Effector memory CD4-positive, alpha-beta T cell (primary cell): ENCODE measurements at regions not wholly inside any gene's neighbourhood (a gene's known extent, or its start where the extent isn't known, plus 50 kb on each side); places are given as distances from the start of the nearest gene placed in this dataset.

Experiments
- DNase-seq, 3 donors: peaks; one replicate each; pipeline ENCODE4 v3.0.0-alpha.2; 2020
- H3K27ac ChIP-seq: 2 replicates; pipeline ENCODE4 v1.7.0; 2013; ENCODE audit warnings: mild to moderate bottlenecking, low read length, moderate library complexity; ENCODE audit not compliant: insufficient read depth, poor library complexity, severe bottlenecking
- H3K27me3 ChIP-seq: replicated peaks from 2 replicates; pipeline ENCODE4 v1.7.0; 2013; ENCODE audit warnings: mild to moderate bottlenecking, low read length; ENCODE audit not compliant: insufficient read depth, control insufficient read depth, poor library complexity, severe bottlenecking
- H3K36me3 ChIP-seq: 2 replicates; pipeline ENCODE4 v1.7.0; 2013; ENCODE audit warnings: mild to moderate bottlenecking, low read length, moderate library complexity; ENCODE audit not compliant: control insufficient read depth, insufficient read depth
- H3K4me1 ChIP-seq: 2 replicates; pipeline ENCODE4 v1.7.0; 2013; ENCODE audit warnings: low read length, mild to moderate bottlenecking; ENCODE audit not compliant: control insufficient read depth, insufficient read depth, poor library complexity, severe bottlenecking
- H3K4me3 ChIP-seq: 2 replicates; pipeline ENCODE4 v1.7.0; 2013; ENCODE audit warnings: low read length, low read depth, mild to moderate bottlenecking; ENCODE audit not compliant: insufficient read depth, poor library complexity, severe bottlenecking
- H3K9me3 ChIP-seq: 2 replicates; pipeline ENCODE4 v1.7.0; 2013; ENCODE audit warnings: mild to moderate bottlenecking, low read length, moderate library complexity; ENCODE audit not compliant: control insufficient read depth

GRCh38 chr10:3413937-3414666, 241.5 kb upstream of the PITRM1 start:
- Histone ChIP-seq H3K4me3 (no peak overlapping the region), H3K36me3 (no peaks in the 10 kb centered on the region), H3K4me1 (no peaks in the 10 kb centered on the region), H3K27me3 (no peaks in the 10 kb centered on the region), H3K9me3 (no peaks in the 10 kb centered on the region), H3K27ac (no peak overlapping the region)
- DNase-seq, result no peak

DNA sequence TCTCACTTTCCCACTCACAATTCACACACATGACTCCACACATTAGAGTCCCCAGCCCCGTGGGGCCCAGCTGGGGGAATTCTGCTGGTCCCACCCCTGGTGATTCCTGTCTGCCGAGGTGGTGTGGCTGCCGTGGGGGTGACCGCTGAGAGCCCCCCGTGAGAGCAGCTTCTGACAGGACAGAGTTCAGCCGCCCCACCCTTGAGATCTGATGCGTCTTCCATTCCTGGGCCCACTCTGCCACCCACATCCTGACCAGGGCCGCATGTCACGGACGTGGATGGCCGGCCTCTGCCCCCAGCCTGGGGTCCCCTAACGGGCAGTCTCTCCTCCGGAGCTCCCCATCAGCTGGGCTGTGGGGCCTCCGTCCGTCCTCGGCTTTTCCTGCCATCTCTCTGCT, 240.1 kb upstream of the PITRM1 start:
- Histone ChIP-seq H3K9me3 (no peaks in the 10 kb centered on the region), H3K4me1 (no peaks in the 10 kb centered on the region), H3K27ac (no peak overlapping the region), H3K4me3 (no peak overlapping the region), H3K36me3 (no peaks in the 10 kb centered on the region), H3K27me3 (no peaks in the 10 kb centered on the region)
- DNase-seq, result no peak

- DNase-seq, result no peak
- Histone ChIP-seq H3K9me3 (no peaks in the 10 kb centered on the region), H3K27me3 (no peaks in the 10 kb centered on the region), H3K27ac (no peak overlapping the region), H3K4me3 (no peak overlapping the region), H3K36me3 (no peaks in the 10 kb centered on the region), H3K4me1 (no peaks in the 10 kb centered on the region)
Measured at GRCh38 chr10:3412071-3412582, 239.5 kb upstream of the PITRM1 start.

- no peaks in the 10 kb centered on the region for H3K4me1 ChIP-seq
- no peaks in the 10 kb centered on the region for H3K36me3 ChIP-seq
- H3K9me3 ChIP-seq, result no peaks in the 10 kb centered on the region
- H3K27me3 ChIP-seq, result no peaks in the 10 kb centered on the region
- no peak overlapping the region for H3K27ac ChIP-seq
- no peak for DNase-seq
- H3K4me3 ChIP-seq, result no peak overlapping the region
Measured at GRCh38 chr10:3411044-3411443, 238.5 kb upstream of the PITRM1 start.

DNA sequence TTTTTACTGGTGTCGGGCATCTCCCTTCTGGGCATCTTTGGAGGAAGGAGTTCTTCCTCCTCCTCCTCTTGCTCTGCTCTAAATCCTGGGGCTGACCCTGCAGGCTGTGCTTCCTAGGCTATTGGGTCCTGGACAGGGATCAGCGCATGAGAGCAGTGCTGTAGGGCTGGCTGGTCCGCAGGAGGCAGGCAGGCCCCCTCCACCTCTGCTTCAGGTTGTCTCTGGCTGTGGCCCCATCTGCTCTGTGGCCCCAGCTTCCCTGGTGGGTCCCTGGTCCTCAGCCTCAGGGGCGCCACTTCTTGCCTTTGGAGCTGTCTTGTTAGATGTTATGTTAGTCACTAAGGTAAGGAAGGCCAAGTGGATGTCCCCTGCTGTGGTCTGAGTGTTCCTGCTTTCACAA, 237.3 kb upstream of the PITRM1 start:
- Histone ChIP-seq H3K36me3 (no peaks in the 10 kb centered on the region), H3K27ac (no peak overlapping the region), H3K4me3 (no peak overlapping the region), H3K27me3 (no peaks in the 10 kb centered on the region), H3K9me3 (no peaks in the 10 kb centered on the region), H3K4me1 (no peaks in the 10 kb centered on the region)
- no peak for DNase-seq

DNA sequence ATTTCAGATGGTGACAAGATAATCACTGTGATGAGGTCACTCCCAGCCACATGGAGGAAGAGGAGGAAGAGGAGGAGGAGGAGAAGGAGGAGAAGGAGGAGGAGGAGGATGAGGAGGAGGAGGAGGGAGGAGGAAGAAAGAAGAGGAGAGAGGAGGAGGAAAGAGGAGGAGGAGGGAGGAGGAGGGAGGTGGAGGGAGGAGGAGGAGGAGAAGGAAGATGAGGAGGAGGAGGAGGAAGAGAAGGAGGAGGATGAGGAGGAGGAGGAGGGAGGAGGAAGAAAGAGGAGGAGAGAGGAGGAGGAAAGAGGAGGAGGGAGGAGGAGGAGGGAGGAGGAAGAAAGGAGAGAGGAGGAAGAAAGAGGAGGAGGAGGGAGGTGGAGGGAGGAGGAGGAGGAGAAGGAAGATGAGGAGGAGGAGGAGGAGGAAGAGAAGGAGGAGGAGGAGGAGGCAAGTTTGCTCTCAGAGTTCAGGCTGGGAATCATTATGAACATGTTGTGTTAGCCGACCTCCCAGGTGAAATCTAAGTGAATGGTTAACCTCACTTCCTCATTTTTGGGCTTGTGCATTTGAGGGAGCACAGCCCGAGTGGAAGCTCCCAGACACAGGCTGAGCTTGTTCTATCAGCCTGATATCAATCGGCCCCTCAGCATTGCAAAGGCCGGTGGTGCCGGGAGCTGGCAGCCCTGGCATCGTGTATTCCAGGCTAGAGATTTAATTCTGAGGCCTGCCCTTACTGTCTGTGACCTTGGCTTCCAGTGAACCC, 236.2 kb upstream of the PITRM1 start:
- H3K36me3 ChIP-seq, result no peaks in the 10 kb centered on the region
- no peaks in the 10 kb centered on the region for H3K9me3 ChIP-seq
- no peaks in the 10 kb centered on the region for H3K4me1 ChIP-seq
- no peak for DNase-seq
- no peak overlapping the region for H3K27ac ChIP-seq
- no peak overlapping the region for H3K4me3 ChIP-seq
- H3K27me3 ChIP-seq, result no peaks in the 10 kb centered on the region

GRCh38 chr10:3407208-3407607, 234.6 kb upstream of the PITRM1 start:
- Histone ChIP-seq H3K4me3 (no peak overlapping the region), H3K4me1 (no peaks in the 10 kb centered on the region), H3K9me3 (no peaks in the 10 kb centered on the region), H3K27me3 (no peaks in the 10 kb centered on the region), H3K27ac (no peak overlapping the region), H3K36me3 (no peaks in the 10 kb centered on the region)
- DNase-seq, result no peak

DNA sequence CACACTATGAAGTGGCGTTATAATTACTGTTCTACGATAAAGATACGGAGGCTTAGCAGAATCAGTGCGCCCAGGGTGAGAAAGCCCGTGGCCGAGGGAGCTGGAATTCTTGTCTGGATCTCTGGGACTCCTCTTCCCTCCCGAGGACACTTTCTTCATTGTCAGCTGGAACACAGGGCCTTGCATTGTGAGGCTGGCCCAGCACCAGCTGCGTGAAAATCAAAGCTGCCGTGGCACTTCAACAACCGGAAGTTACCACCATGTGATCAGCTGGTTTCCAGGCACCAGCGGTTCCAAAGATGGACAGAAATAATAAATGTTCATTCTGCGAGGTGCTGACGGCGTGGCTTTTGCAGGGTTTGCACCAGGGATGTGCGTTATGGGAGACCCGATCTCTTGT, 234.0 kb upstream of the PITRM1 start:
- H3K27ac ChIP-seq, result no peak overlapping the region
- no peaks in the 10 kb centered on the region for H3K9me3 ChIP-seq
- DNase-seq, result no peak
- no peaks in the 10 kb centered on the region for H3K36me3 ChIP-seq
- H3K4me1 ChIP-seq, result no peaks in the 10 kb centered on the region
- no peaks in the 10 kb centered on the region for H3K27me3 ChIP-seq
- no peak overlapping the region for H3K4me3 ChIP-seq

DNA sequence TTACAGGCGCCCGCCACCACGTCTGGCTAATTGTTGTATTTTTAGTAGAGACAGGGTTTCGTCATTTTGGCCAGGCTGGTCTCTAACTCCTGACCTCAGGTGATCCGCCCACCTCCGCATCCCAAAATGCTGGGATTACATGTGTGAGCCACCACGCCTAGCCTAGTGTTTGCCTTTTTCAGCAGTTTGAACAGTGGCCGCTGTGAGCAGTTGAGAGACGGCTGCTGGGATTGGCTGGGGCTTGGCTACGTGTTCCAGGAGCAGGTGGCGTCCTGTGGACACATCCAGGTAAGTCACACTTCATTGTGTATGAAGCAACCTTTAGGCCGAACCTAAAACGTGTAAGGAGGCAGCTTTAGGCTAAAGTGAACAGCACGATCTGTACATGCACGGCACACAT, 231.8 kb upstream of the PITRM1 start:
- Histone ChIP-seq H3K4me1 (no peaks in the 10 kb centered on the region), H3K27me3 (no peaks in the 10 kb centered on the region), H3K27ac (no peak overlapping the region), H3K4me3 (no peak overlapping the region), H3K9me3 (no peaks in the 10 kb centered on the region), H3K36me3 (no peaks in the 10 kb centered on the region)
- no peak for DNase-seq

DNA sequence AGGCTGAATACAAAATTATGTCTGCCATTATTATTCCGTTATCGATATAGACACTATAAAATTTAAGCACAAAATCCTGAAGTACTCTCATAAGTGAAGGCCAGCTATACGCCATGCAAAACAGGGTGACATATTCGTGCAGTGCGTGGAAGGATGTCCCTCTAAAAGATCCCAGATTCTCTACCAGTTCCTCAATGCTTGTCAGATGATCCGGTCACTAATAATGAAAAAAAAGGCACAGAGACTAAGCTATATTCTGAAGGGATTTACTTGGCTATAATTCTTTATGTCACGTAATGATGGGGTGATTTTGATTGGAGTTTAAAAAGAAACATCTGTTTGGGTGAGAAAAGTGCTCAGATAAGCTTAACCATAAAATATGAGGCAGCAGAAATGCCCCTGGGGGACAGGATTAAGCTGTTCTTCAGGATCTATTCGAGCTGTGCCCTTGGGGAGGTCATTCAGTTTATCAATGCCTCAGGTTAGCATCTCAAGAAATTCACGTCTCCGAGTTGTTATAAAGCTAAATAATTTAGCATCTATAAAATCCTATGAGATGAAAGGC, 229.7 kb upstream of the PITRM1 start:
- no peaks in the 10 kb centered on the region for H3K4me1 ChIP-seq
- H3K9me3 ChIP-seq, result no peaks in the 10 kb centered on the region
- no peaks in the 10 kb centered on the region for H3K27me3 ChIP-seq
- H3K27ac ChIP-seq, result no peak overlapping the region
- no peaks in the 10 kb centered on the region for H3K36me3 ChIP-seq
- no peak for DNase-seq
- H3K4me3 ChIP-seq, result no peak overlapping the region
